ENCODE measurements at regions not wholly inside any gene's neighbourhood (a gene's known extent, or its start where the extent isn't known, plus 50 kb on each side); places are given as distances from the start of the nearest gene placed in this dataset.

GRCh38 chr9:99561509-99561917 lies 260.2 kb upstream of the NR4A3 start:
- TF ChIP-seq CTCF (conservative IDR thresholded peaks at IDR 0.05; ENCODE audit: low read depth, low read length) = no peak
- no peak for TF ChIP-seq EZH2 (IDR thresholded peaks at IDR 0.05; ENCODE audit: borderline replicate concordance, low read depth, low read length, poor library complexity, severe bottlenecking)

Data from A673 (cell line).